GM12891 (cell line): ENCODE measurements at regions not wholly inside any gene's neighbourhood (a gene's known extent, or its start where the extent isn't known, plus 50 kb on each side); places are given as distances from the start of the nearest gene placed in this dataset.

Experiments used
- DNase-seq: peaks from one replicate; pipeline ENCODE4 v3.0.0; 2011; ENCODE audit warnings: low spot score; ENCODE audit not compliant: insufficient read length
- FAIRE-seq: peaks from 2 replicates; lab custom pipeline; 2011; peaks lifted over from hg19 to GRCh38; lab: Jason Lieb, UNC
- PAX5 ChIP-seq: IDR thresholded peaks from 2 replicates; pipeline ENCODE4 v1.6.1; 2011; ENCODE audit warnings: low read length, moderate library complexity, mild to moderate bottlenecking; ENCODE audit not compliant: insufficient read depth, severe bottlenecking
- POLR2A ChIP-seq: IDR thresholded peaks from 2 replicates; pipeline ENCODE4 v1.6.1; 2011; ENCODE audit warnings: low read depth, low read length, control low read depth
- POLR2AphosphoS5 ChIP-seq: IDR thresholded peaks from 2 replicates; pipeline ENCODE4 v1.6.1; 2011; ENCODE audit warnings: low read depth, low read length, control low read depth
- POU2F2 ChIP-seq: IDR thresholded peaks from 2 replicates; pipeline ENCODE4 v1.6.1; 2011; ENCODE audit warnings: low read depth, mild to moderate bottlenecking, control low read depth, low read length, moderate library complexity
- SPI1 ChIP-seq: IDR thresholded peaks from 2 replicates; pipeline ENCODE4 v1.6.1; 2011; ENCODE audit warnings: low read depth, low read length, control low read depth
- TAF1 ChIP-seq: IDR thresholded peaks from 2 replicates; pipeline ENCODE4 v1.6.1; 2011; ENCODE audit warnings: low read depth, low read length, control low read depth

GRCh38 chr16:86914876-86915717, 336.7 kb downstream of the FOXL1 start:
- no peak for FAIRE-seq

DNA sequence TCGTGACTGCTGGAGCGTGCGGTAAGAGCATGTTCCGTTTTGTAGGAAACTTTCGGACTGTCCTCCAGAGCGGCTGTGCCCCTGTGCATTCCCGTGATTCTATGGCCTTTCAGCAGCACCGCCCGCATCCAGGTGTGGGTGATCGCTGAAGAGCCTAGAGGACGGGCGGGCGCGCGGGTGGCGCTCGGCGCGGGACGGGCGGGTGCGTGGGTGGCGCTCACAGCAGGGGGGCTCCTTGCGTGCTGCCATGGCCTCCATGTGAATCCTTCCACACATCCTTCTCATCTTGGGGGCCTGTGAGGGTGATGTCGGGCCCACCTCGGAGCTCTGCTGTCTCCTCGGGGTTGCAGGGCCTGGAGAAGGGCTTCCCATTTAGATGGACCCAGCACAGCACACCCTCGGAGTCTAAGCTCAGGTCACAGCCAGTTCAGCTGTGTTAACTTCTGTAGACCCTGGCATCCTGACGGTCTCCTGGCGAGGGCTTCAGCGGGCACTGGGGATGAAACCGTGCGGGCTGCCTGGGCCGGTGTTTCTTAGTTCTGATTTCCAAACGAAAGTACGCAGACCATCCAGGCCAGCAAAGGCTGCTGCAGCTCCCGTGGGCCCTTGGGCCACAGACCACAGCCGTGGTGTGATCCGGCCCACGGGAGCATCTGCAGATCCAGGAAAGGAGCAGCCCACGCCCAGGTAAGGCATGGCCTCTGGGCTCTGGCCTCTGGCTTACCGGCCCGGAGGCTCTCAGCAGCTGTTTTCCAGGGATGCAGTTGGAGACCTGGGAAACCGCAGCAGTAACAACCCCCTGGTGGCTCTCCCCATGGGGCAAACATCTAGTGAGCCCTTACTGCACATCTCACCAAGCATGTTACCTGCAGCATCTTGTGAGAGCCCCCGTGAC, 339.4 kb downstream of the FOXL1 start:
- DNase-seq = no peak
- TF ChIP-seq PAX5 (no peak), TAF1 (no peak), POLR2AphosphoS5 (no peak), POU2F2 (no peak), POLR2A (no peak), SPI1 (no peak)
- no peak for FAIRE-seq

More at GRCh38 chr16:86914876-86915717, 336.7 kb downstream of the FOXL1 start:
- TF ChIP-seq PAX5 = no peak
- TF ChIP-seq TAF1 = no peak
- TF ChIP-seq SPI1 = no peak
- TF ChIP-seq POU2F2 = no peak
- TF ChIP-seq POLR2AphosphoS5 = no peak
- no peak for TF ChIP-seq POLR2A
- DNase-seq = no peak

- no peak for DNase-seq
- FAIRE-seq = no peak
- no peak for TF ChIP-seq PAX5
- TF ChIP-seq POLR2AphosphoS5 = no peak
- TF ChIP-seq POLR2A = no peak
- TF ChIP-seq POU2F2 = no peak
- no peak for TF ChIP-seq TAF1
- TF ChIP-seq SPI1 = no peak
Observed at GRCh38 chr16:86918637-86919036, 340.3 kb downstream of the FOXL1 start.

GRCh38 chr16:86919078-86919477, 340.7 kb downstream of the FOXL1 start:
- FAIRE-seq (no peak), DNase-seq (no peak)
- no peak for TF ChIP-seq TAF1

GRCh38 chr16:86919578-86920305, 341.4 kb downstream of the FOXL1 start:
- TF ChIP-seq SPI1 (no peak), POU2F2 (no peak), POLR2AphosphoS5 (no peak), PAX5 (no peak), POLR2A (no peak), TAF1 (no peak)
- DNase-seq (no peak), FAIRE-seq (no peak)

GRCh38 chr16:86921289-86921688, 342.9 kb downstream of the FOXL1 start:
- DNase-seq = no peak
- TF ChIP-seq PAX5 (no peak), POLR2A (no peak), POLR2AphosphoS5 (no peak), SPI1 (no peak), TAF1 (no peak), POU2F2 (no peak)
- FAIRE-seq = no peak

- no peak for FAIRE-seq
- no peak for TF ChIP-seq POLR2A
- DNase-seq = no peak
Observed at GRCh38 chr16:86922311-86922710, 344.0 kb downstream of the FOXL1 start.

DNA sequence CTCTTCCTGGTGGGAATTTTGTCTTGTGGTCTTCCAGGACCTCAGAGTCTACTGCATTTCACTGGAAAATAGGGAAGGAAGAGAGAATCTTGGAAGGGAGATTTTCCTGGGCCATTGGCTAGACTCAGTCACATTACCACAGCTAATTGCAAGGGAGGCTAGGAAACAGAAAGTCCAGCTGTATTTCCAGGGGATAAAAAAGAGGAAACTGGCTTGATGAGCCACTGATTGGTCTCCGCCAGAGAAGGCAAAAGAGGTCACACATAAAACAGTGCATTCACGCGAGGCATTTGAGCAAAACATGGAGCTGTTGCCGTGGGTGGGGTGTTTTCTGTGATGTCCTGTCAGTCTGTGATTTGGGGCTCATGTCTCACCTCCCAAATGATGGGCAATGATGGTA, 345.3 kb downstream of the FOXL1 start:
- TF ChIP-seq POLR2AphosphoS5 (no peak), SPI1 (no peak), TAF1 (no peak), PAX5 (no peak), POLR2A (no peak), POU2F2 (no peak)
- FAIRE-seq (no peak), DNase-seq (no peak)

DNA sequence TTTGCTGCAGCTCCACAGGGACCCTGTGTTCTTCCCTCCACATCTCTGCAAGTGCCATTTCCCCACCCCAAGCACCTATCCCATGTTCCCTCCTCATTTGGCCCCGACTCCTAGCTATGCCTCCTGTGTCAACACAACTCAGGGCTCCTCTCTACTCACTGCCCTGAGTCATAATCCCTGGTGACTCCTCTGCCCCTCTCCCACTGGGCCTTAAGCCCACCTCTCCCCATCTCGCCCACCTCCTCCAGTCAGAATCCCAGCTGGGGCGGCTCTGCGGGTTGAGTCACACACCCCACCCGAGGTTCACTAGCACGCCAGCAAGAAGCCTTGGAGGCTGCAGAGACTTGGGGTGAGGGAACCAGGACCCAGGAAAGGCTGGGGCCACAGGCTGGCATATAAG, 346.2 kb downstream of the FOXL1 start:
- no peak for TF ChIP-seq SPI1
- TF ChIP-seq POLR2AphosphoS5 = no peak
- TF ChIP-seq POU2F2 = no peak
- TF ChIP-seq PAX5 = no peak
- TF ChIP-seq POLR2A = no peak
- TF ChIP-seq TAF1 = no peak
- DNase-seq (no peak), FAIRE-seq (no peak)
